Erythroblast (primary cell): ENCODE measurements at regions not wholly inside any gene's neighbourhood (a gene's known extent, or its start where the extent isn't known, plus 50 kb on each side); places are given as distances from the start of the nearest gene placed in this dataset.
"Not testable (repeated sequence)": the region's sequence is repeated elsewhere in the genome, so short reads cannot be mapped to it uniquely, and the experiment has no call there.

Source experiments
- DNase-seq, 2 experiments: peaks; one replicate each; lab custom pipeline; 2025; lab: John Stamatoyannopoulos, UW
- GATA1 ChIP-seq: IDR thresholded peaks from 2 replicates; pipeline ENCODE4 v1.6.1; 2011; ENCODE audit warnings: low read depth, mild to moderate bottlenecking, control low read depth, low read length, moderate library complexity
- POLR2A ChIP-seq: IDR thresholded peaks from 2 replicates; pipeline ENCODE4 v1.6.1; 2011; ENCODE audit warnings: mild to moderate bottlenecking, low read length

DNA sequence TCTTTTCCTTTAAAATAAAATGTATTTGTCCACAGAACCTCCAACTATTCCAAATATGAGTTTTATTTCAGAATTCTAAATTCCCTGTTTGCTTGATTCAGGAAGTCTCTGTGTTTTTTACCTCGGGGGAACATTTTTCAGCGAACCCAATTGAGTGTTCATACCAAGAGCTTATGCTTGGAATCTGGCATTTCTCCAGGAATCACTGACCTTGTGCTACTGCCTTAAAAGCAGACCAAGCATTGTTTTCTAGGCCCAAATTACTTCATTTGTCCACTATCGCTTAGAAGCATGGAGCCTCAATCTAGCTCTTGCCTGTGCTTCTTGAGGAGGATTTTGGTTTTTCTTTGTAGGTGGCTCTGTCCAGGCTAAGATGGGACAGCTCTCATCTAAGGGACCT is 59.4 kb downstream of the EBLN1 start:
- no peak for DNase-seq
- TF ChIP-seq POLR2A (no peak), GATA1 (no peak)

GRCh38 chr10:22156750-22157149 is 61.1 kb downstream of the EBLN1 start:
- TF ChIP-seq POLR2A (no peak), GATA1 (no peak)
- no peak for DNase-seq

- TF ChIP-seq POLR2A (no peak), GATA1 (no peak)
Observed at GRCh38 chr10:22152403-22152802, 65.4 kb downstream of the EBLN1 start.

GRCh38 chr10:22150842-22151241 is 67.0 kb downstream of the EBLN1 start:
- no peak for DNase-seq
- no peak for TF ChIP-seq GATA1
- no peak for TF ChIP-seq POLR2A

More at GRCh38 chr10:22152403-22152802, 65.4 kb downstream of the EBLN1 start:
- DNase-seq: no peak

GRCh38 chr10:22148961-22149360 is 68.9 kb downstream of the EBLN1 start:
- no peak for DNase-seq
- TF ChIP-seq POLR2A (no peak), GATA1 (no peak)

DNA sequence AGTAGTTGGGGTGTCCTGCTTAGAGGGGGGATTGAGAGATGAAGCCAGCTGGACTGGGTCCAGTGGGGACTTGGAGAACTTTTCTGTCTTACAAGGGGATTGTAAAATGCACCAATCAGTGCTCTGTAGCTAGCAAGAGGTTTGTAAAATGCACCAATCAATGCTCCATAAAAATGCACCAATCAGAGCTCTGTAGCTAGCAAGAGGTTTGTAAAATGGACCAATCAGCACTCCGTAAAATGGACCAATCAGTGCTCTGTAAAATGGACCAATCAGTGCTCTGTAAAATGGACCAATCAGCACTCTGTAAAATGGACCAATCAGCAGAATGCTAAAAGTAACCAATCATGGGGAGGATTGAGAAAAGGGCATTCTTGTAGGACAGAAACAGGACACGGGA is 71.9 kb downstream of the EBLN1 start:
- not testable (repeated sequence) for DNase-seq

DNA sequence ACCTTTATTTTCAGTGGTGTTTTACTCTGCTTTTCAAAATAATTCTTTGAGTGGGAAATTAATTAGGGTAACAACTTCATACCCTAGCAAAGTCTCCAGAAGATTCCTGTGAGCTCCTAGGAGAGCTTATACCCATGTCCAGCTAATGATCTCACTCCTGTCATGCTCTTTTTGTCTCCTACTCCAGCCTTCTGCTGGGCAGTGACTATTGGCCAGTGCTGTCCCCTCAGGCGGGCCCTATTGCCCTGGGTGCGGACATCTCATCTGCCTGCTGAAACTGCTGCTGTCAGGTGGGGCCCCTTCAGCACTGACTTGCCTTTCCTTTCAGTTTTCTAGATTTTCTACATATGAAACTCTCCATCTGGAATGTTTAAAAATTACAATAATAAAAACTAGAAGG is 80.3 kb downstream of the EBLN1 start:
- TF ChIP-seq GATA1 (no peak), POLR2A (no peak)

DNA sequence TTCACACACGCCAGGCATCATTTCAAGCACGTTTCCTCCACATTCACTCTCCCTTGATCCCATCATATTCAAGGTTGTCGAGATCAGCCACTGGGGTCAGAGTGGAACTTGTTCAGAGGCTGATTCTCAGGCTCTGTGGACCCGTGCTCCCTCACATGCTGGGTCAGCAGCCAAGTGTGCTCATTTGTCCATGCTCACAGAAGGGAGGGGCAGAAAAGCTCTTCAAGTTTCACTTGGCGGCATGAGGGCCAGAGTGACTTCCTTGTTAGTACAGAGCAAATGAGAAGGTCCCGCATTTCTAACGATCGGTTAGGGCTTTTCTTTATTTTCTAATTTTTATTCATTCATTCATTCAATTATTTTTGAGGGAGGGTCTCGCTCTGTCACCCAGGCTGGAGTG is 82.2 kb downstream of the EBLN1 start:
- TF ChIP-seq GATA1 (no peak), POLR2A (no peak)
- DNase-seq: no peak

More for the DNA sequence above, 80.3 kb downstream of the EBLN1 start:
- no peak for DNase-seq

DNA sequence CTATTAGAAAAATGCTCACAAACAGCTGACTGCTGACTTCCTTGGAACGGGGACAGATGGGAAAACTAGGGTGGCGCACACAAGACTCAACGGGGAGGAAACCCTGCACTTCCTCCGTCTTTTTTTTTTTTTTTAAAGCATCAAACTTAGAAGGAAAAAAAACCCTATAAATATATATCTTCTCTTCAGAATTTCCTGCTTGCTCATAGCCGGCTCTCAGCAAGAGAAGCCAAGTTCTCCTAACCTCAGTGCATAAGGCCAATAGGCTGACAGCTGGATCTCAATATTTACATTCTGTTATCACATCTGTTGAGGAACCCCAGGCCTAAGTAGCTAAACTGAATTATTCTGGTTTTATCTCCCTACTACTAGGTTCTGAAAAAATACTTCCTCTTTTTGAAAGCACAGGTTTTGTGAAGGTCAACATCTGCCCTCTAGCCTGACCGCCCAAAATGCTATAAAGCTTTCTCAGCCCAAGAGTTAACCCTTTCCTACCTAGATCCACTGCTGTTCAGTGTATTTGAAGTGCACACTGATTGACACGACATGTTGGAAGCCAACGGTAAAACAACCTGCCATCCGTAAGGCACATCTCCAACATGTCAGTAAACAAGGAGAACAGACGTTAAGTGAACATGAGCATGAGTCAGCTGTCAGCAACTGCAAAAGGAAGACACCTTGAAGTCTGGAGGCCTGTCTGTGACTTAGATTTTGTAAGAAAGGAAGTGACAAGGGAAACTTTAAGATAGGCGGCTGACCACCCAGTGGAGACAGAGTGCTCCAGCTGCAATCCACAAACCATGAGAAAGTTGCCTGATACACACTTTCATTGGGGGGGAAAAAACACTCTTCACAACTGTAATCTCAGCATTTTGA is 83.8 kb downstream of the EBLN1 start:
- TF ChIP-seq POLR2A (no peak), GATA1 (no peak)
- DNase-seq: peak; percentile 7 to 26

DNA sequence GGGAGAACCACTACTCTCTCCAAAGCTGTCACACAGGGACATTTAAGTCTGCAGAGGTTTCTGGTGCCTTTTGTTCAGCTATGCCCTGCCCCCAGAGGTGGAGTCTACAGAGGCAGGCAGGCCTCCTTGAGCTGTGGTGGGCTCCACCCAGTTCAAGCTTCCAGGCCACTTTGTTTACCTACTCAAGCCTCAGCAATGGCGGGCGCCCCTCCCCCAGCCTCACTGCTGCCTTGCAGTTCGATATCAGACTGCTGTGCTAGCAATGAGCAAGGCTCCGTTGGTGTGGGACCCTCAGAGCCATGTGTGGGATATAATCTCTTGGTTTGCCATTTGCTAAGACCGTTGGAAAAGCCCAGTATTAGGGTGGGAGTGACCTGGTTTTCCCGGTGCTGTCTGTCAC is 87.0 kb downstream of the EBLN1 start:
- not testable (repeated sequence) for DNase-seq

GRCh38 chr10:22129612-22130011 is 88.2 kb downstream of the EBLN1 start:
- not testable (repeated sequence) for DNase-seq

DNA sequence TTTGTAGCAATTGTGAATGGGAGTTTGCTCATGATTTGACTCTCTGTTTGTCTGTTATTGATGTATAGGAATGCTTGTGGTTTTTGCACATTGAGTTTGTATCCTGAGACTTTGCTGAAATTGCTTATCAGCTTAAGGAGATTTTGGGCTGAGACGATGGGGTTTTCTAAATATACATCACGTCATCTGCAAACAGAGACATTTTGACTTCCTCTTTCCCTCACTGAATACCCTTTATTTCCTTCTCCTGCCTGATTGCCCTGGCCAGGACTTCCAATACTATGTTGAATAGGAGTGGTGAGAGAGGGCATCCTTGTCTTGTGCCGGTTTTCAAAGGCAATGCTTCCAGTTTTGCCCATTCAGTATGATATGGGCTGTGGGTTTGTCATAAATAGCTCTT is 96.6 kb downstream of the EBLN1 start:
- not testable (repeated sequence) for DNase-seq

- DNase-seq: not testable (repeated sequence)
Observed at GRCh38 chr10:22120072-22120471, 97.7 kb downstream of the EBLN1 start.

GRCh38 chr10:22119575-22119974 is 98.2 kb downstream of the EBLN1 start:
- not testable (repeated sequence) for DNase-seq

- TF ChIP-seq GATA1: no peak
- no peak for TF ChIP-seq POLR2A
- no peak for DNase-seq
Observed at GRCh38 chr10:22111705-22112104, 106.1 kb downstream of the EBLN1 start.

- no peak for DNase-seq
Observed at GRCh38 chr10:22111260-22111659, 106.6 kb downstream of the EBLN1 start.

More at GRCh38 chr10:22111260-22111659, 106.6 kb downstream of the EBLN1 start:
- TF ChIP-seq GATA1 (no peak), POLR2A (no peak)
